GM12878 (cell line): ENCODE measurements at regions not wholly inside any gene's neighbourhood (a gene's known extent, or its start where the extent isn't known, plus 50 kb on each side); places are given as distances from the start of the nearest gene placed in this dataset.

Experiments used
- BACH1 ChIP-seq: fragments of 450-650 bp; IDR thresholded peaks from 2 replicates; pipeline ENCODE4 v1.6.1; 2017; ENCODE audit warnings: mild to moderate bottlenecking, borderline replicate concordance
- BCL11A ChIP-seq: IDR thresholded peaks from 2 replicates; pipeline ENCODE4 v1.6.1; 2011; ENCODE audit warnings: low read depth, low read length
- CEBPB ChIP-seq, 2 experiments: fragments of 150-350 bp in 1 of 2; IDR thresholded peaks; 2 replicates each; pipeline ENCODE4 v1.6.1; 2012 to 2014; ENCODE audit warnings: low read depth in 2 of 2, low read length in 2 of 2, borderline replicate concordance in 1 of 2, inconsistent platforms in 1 of 2
- FOXM1 ChIP-seq: IDR thresholded peaks from 2 replicates; pipeline ENCODE4 v1.6.1; 2012; ENCODE audit warnings: low read depth, mild to moderate bottlenecking, inconsistent platforms, low read length, moderate library complexity
- PBX3 ChIP-seq: IDR thresholded peaks from 2 replicates; pipeline ENCODE4 v1.6.1; 2011; ENCODE audit warnings: mild to moderate bottlenecking, low read depth, low read length, moderate library complexity; ENCODE audit not compliant: insufficient replicate concordance
- POLR2AphosphoS5 ChIP-seq: IDR thresholded peaks from 2 replicates; pipeline ENCODE4 v1.6.1; 2011; ENCODE audit warnings: mild to moderate bottlenecking, low read length, inconsistent platforms
- REST ChIP-seq: IDR thresholded peaks from 2 replicates; pipeline ENCODE4 v1.6.1; 2012; ENCODE audit warnings: mild to moderate bottlenecking, low read depth, low read length
- ZNF274 ChIP-seq: IDR thresholded peaks from one replicate; pipeline ENCODE4 v1.8.0; 2011; ENCODE audit not compliant: insufficient read length, insufficient read depth
- TF ChIP-seq, protein P1 (sequence below), 3 experiments: IDR thresholded peaks in 2 of 3; conservative IDR thresholded peaks in 1 of 3; 2 replicates each; pipeline ENCODE4 v1.5.1; 2011; ENCODE audit warnings: low read depth in 3 of 3, low read length in 3 of 3, mild to moderate bottlenecking in 3 of 3, control low read depth in 2 of 3, moderate library complexity in 2 of 3, inconsistent platforms in 1 of 3, mixed read lengths in 1 of 3; ENCODE audit not compliant: control insufficient read depth in 2 of 3, insufficient read depth in 1 of 3; ENCODE audit errors: extremely low read depth in 1 of 3

- TF ChIP-seq, protein P1, sequence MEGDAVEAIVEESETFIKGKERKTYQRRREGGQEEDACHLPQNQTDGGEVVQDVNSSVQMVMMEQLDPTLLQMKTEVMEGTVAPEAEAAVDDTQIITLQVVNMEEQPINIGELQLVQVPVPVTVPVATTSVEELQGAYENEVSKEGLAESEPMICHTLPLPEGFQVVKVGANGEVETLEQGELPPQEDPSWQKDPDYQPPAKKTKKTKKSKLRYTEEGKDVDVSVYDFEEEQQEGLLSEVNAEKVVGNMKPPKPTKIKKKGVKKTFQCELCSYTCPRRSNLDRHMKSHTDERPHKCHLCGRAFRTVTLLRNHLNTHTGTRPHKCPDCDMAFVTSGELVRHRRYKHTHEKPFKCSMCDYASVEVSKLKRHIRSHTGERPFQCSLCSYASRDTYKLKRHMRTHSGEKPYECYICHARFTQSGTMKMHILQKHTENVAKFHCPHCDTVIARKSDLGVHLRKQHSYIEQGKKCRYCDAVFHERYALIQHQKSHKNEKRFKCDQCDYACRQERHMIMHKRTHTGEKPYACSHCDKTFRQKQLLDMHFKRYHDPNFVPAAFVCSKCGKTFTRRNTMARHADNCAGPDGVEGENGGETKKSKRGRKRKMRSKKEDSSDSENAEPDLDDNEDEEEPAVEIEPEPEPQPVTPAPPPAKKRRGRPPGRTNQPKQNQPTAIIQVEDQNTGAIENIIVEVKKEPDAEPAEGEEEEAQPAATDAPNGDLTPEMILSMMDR (IDR thresholded peaks at IDR 0.05 in 2 of 3, conservative IDR thresholded peaks at IDR 0.05 in 1 of 3; ENCODE audit: control insufficient read depth in 2 of 3, extremely low read depth in 1 of 3, insufficient read depth in 1 of 3, low read depth in 3 of 3, low read length in 3 of 3) = no peak
- TF ChIP-seq BCL11A (no peak), CEBPB (IDR thresholded peaks at IDR 0.05; ENCODE audit: borderline replicate concordance in 1 of 2, low read depth in 2 of 2, low read length in 2 of 2) (no peak), REST (no peak), FOXM1 (no peak), ZNF274 (no peak), PBX3 (no peak), BACH1 (no peak), POLR2AphosphoS5 (no peak)
Observed at GRCh38 chr2:150695451-150696135, 208.1 kb upstream of the RND3 start.
